ENCODE measurements at regions not wholly inside any gene's neighbourhood (a gene's known extent, or its start where the extent isn't known, plus 50 kb on each side); places are given as distances from the start of the nearest gene placed in this dataset.

- TF ChIP-seq CTCF (IDR thresholded peaks at IDR 0.05) (no peak), ZFX (IDR thresholded peaks at IDR 0.05; ENCODE audit: borderline replicate concordance) (no peak)
- H3K27ac ChIP-seq: no peak overlapping the region
These were observed 182.7 kb upstream of the SCN7A start for GRCh38 chr2:166676716-166677115.

- H3K27ac ChIP-seq: no peak overlapping the region
- no peak for TF ChIP-seq ZFX (IDR thresholded peaks at IDR 0.05; ENCODE audit: borderline replicate concordance)
- no peak for TF ChIP-seq CTCF (IDR thresholded peaks at IDR 0.05)
These were observed 181.5 kb upstream of the SCN7A start for GRCh38 chr2:166675553-166675952.

- TF ChIP-seq ZFX (IDR thresholded peaks at IDR 0.05; ENCODE audit: borderline replicate concordance) (no peak), CTCF (IDR thresholded peaks at IDR 0.05) (no peak)
- no peak overlapping the region for H3K27ac ChIP-seq
These were observed 179.9 kb upstream of the SCN7A start for GRCh38 chr2:166673986-166674385.

GRCh38 chr2:166671801-166672200 is 177.8 kb upstream of the SCN7A start:
- H3K27ac ChIP-seq: no peak overlapping the region
- TF ChIP-seq CTCF (IDR thresholded peaks at IDR 0.05): no peak
- no peak for TF ChIP-seq ZFX (IDR thresholded peaks at IDR 0.05; ENCODE audit: borderline replicate concordance)

GRCh38 chr2:166671235-166671634 is 177.2 kb upstream of the SCN7A start:
- H3K27ac ChIP-seq: no peak overlapping the region
- no peak for TF ChIP-seq CTCF (IDR thresholded peaks at IDR 0.05)
- TF ChIP-seq ZFX (IDR thresholded peaks at IDR 0.05; ENCODE audit: borderline replicate concordance): no peak

- TF ChIP-seq ZFX (IDR thresholded peaks at IDR 0.05; ENCODE audit: borderline replicate concordance) (no peak), CTCF (IDR thresholded peaks at IDR 0.05) (no peak)
- no peak overlapping the region for H3K27ac ChIP-seq
These were observed 172.2 kb upstream of the SCN7A start for GRCh38 chr2:166665991-166666940.

GRCh38 chr2:166661824-166662223 is 167.8 kb upstream of the SCN7A start:
- no peak overlapping the region for H3K27ac ChIP-seq
- TF ChIP-seq ZFX (IDR thresholded peaks at IDR 0.05; ENCODE audit: borderline replicate concordance) (no peak), CTCF (IDR thresholded peaks at IDR 0.05) (no peak)
